GM19193 (cell line): ENCODE measurements at regions not wholly inside any gene's neighbourhood (a gene's known extent, or its start where the extent isn't known, plus 50 kb on each side); places are given as distances from the start of the nearest gene placed in this dataset.

Experiments
- POLR2A ChIP-seq: IDR thresholded peaks from 4 replicates; pipeline ENCODE4 v1.6.1; 2011; ENCODE audit not compliant: insufficient read depth, insufficient read length; ENCODE audit errors: extremely low read depth

- TF ChIP-seq POLR2A, result no peak
These were observed 158.7 kb upstream of the NBPF11 start for GRCh38 chr1:148310807-148311206.

GRCh38 chr1:148309940-148310500 lies 157.9 kb upstream of the NBPF11 start:
- no peak for TF ChIP-seq POLR2A

- no peak for TF ChIP-seq POLR2A
These were observed 156.9 kb upstream of the NBPF11 start for GRCh38 chr1:148308832-148309458.

GRCh38 chr1:148307583-148308185 lies 155.6 kb upstream of the NBPF11 start:
- TF ChIP-seq POLR2A, result no peak

GRCh38 chr1:148296511-148296910 lies 144.4 kb upstream of the NBPF11 start:
- no peak for TF ChIP-seq POLR2A

GRCh38 chr1:148294116-148294807 lies 142.2 kb upstream of the NBPF11 start:
- TF ChIP-seq POLR2A, result no peak

- no peak for TF ChIP-seq POLR2A
These were observed 141.6 kb upstream of the NBPF11 start for GRCh38 chr1:148293651-148294050.

- no peak for TF ChIP-seq POLR2A
These were observed 140.8 kb upstream of the NBPF11 start for GRCh38 chr1:148292915-148293314.

GRCh38 chr1:148290881-148291280 lies 138.8 kb upstream of the NBPF11 start:
- no peak for TF ChIP-seq POLR2A

- TF ChIP-seq POLR2A, result no peak
These were observed 137.6 kb upstream of the NBPF11 start for GRCh38 chr1:148289647-148290046.

- TF ChIP-seq POLR2A, result no peak
These were observed 112.5 kb upstream of the NBPF11 start for GRCh38 chr1:148264374-148265276.

- TF ChIP-seq POLR2A, result no peak
These were observed 111.8 kb upstream of the NBPF11 start for GRCh38 chr1:148263906-148264255.

GRCh38 chr1:148263128-148263905 lies 111.2 kb upstream of the NBPF11 start:
- peak; percentile 95 for TF ChIP-seq POLR2A
